ENCODE measurements at regions not wholly inside any gene's neighbourhood (a gene's known extent, or its start where the extent isn't known, plus 50 kb on each side); places are given as distances from the start of the nearest gene placed in this dataset.

- TF ChIP-seq CTCF (IDR thresholded peaks at IDR 0.05) (no peak), POLR2A (IDR thresholded peaks at IDR 0.05) (no peak)
Observed at GRCh38 chr9:130759738-130760137, 66.2 kb downstream of the EXOSC2 start.

All from right lobe of liver (tissue), 4 donors.